ENCODE measurements at regions not wholly inside any gene's neighbourhood (a gene's known extent, or its start where the extent isn't known, plus 50 kb on each side); places are given as distances from the start of the nearest gene placed in this dataset.
"Not testable (repeated sequence)": the region's sequence is repeated elsewhere in the genome, so short reads cannot be mapped to it uniquely, and the experiment has no call there.

DNA sequence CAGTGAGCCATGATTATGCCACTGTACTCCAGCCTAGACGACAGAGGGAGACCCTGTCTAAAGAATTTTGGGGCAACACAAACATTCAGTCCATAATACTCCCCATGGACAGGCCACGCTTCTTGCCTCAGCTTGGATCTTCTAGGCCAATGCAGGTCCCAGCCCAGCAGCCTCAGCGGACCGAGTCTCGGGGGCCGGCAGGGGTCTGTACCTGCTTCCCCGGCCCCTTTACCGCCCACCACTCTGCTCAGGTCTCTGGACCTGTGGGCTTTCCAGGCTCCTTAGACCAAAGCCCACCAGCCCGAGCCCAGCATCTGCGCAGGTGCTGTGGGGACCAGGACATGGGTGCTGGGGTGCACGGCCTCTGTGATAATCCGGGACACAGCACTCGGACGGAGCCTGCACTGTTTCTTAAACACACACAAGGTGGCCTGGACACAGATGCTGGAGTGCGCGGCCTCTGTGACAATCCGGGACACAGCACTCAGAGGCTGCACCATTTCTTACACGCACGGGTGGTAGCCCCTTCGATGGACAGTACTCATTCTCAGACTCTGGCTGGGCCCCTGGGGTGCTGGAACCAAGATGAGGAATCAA lies 62.1 kb upstream of the GPC1 start:
- DNase-seq (ENCODE audit: low read depth in 2 of 2): no peak

DNA sequence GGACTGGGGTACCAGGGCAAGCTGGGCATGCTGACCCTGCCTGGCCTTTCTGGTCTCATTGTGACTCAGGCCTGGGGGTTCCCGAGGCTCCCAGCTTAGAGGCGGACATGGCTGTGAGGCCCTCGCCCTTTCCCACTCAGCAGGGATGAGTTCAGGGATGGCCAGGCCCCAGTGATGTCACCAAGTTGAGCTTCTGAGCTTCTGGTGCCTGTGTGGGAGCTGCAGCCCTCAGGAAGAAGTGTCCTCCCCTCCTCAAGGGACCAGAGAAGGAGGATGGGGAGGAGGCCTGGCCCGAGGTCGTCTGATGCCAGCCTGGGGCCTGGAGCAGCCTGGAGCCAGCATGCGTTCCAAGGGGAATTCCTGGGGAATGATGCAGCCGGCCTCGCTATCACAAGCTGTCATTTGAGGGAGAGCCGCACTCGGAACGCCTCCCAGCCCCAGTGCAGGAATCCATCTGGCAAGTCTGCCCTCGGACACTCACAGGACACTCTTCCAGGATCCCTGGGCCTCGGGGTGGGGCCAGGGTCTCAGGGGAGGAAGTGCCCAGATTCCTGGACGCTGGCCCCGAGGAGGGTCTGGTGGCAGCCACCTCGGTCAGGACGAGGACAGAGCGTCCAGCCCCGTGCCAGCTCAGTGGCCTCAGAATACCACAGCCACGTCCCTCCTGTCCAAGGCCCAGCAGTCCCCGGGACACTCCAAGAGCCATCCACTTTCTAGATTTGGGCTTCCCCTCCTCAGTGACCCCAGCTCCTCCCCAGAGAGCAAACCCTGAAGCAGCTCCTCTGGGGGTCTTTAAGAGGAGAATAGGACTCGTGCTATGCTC lies 61.2 kb upstream of the GPC1 start:
- no peak for DNase-seq (ENCODE audit: low read depth in 2 of 2)

DNA sequence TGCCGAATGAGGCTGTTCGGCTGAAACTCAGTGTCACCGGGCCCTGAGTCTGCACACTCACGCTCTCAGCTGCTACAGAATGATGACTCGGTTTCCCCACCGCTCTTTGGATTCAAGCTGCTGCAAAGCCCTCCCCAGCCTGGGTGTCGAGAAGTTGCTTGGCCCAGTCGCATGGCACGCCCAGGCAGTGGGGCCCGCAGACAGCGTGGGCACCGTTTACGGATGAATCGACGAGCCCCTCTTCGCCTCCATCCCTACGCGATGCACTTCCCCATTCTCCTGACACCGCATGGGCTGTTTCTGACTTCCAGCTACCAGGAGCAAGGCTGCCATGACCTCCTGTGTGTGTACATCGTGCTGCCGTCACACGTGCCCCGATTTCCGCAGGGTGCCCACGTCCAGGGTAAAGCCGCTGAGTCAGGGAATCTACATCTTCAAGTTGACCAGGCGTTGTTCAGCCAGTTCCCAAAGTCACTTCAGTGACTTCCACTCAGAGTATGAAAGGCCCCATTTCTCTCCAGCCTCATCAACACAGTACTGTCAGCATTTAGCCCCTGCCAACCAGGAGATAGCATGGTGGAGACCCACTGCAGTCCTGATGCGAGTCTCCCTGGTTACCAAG lies 60.3 kb upstream of the GPC1 start:
- DNase-seq (ENCODE audit: low read depth in 2 of 2): no peak

DNA sequence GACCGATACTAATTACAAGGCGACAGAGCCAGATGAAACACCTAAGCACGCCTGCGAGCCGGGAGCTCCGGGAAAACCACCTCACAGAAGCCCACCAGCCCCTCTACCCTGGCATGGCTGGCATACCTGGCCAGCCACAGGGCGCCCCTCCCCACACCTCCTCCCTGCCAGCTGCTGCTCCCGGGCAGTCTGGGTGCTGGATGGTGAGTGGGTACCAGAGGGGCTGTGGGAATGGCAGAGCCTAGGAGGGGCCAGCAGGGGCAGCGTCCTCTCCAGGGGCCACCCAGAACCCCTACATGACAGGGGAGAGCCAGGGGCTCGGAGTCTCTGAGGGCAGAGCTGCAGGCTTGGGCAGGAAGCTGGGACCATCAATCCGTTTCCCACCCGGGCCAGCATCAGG lies 58.7 kb upstream of the GPC1 start:
- no peak for DNase-seq (ENCODE audit: low read depth in 2 of 2)

DNA sequence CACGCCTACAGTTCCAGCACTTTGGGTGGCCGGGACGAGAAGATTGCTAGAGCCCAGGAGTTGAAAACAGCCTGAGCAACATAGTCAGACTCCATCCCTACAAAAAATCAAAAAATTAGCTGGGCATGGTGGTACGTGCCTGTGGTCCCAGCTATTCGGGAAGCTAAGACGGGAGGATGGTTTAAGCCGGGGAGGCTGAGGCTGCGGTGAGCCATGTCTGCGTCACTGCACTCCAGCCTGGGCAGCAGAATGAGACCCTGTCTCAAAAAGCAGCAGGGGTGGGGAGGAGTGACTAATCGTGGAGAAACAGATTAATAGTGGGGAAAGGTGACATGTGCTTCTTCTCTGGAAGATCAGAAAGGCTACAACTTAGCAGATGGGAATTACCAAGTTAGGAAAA lies 58.1 kb upstream of the GPC1 start:
- DNase-seq (ENCODE audit: low read depth in 2 of 2): no peak

DNA sequence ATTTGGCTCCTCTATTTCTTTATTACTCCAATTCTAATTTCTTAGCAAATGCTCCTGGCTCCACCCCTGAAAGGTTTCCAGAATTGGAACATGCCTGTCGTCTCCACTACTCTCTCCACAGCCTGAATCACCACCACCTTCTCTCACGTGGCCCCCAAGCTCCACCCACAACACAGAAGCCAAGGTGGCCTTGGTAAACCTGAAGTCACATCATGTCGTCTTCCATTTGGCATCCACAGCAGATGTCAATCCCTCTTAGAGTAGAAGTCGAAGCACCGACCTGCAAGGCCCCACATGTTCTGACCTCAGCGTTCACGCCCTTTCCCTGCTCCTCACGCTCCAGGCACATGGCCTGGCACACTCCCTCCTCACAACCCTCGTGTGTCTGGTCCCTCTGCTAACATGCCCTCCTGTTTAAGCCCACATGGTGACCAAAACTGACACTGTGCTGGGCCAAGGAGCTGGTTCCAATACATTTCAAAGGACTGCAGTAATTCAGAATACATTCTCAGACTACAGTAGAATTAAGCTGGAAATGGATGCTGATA lies 56.3 kb upstream of the GPC1 start:
- no peak for DNase-seq (ENCODE audit: low read depth in 2 of 2)

DNA sequence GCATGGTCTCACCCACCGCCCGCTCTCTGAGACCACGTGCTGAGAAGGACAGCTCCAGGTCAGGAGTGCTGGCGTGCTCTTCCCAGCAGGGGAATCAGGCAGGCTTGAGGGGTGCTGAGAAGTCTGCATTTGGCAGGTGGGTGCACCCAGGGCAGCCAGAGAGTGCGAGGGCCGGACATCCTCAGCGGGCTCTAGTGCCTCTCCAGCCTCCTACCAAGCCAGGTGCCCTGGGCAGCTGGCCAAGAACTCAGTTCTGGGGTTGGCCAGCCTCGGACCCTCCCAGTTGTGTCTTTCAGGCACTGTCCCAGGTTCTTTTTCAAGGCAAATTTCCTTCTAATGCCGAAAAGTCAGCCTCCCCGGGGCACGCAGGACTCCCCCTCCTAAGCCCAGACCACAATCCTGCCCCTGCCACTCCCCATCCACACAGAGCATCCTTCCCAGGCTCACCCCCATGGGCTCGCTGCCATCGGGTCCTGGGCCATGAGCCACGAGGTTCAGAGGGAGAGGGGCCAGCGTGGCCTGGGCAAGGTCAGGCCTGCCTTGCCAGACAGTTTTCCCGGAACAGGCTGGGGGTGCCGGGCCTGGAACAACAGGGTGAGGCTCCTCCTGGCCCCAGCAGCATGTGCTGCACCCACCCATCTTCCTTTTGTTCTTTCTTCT lies 52.2 kb upstream of the GPC1 start:
- no peak for DNase-seq (ENCODE audit: low read depth in 2 of 2)

DNA sequence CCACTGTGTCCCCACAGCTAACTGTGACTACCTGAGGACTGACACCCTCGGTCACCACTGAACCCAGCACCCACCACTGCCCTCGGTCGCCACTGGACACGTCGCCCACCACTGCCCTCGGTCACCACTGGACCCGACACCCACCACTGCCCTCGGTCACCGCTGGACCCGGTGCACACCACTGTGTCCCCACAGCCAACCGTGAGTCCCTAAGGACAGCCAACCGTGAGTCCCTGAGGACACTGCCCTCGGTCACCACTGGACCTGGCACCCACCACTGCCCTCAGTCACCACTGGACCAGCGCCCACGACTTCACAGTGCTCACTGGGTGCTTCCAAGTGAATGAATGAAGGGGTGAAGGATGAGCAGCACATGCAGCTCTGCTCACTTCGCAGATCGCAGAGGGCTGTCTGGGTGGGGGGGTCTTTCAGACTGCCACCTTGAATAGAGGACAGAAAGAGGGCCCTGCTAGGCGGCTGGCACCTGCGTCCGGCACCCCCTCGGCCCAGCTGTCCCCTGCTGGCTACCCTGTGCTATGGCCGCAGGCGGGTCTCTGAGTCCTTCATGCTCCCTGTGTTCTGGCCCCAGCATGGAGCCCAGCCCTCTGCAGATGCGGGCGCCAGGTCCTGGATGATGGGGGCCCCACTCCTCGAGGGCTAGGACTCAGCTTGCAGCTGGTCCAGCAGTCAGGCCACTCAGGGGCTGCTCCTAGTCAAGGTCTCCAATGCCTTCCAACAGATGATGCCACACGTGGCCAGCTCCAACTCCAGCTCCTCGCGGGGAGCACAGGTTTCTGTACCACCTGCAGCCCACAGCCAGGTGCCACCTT lies 51.4 kb upstream of the GPC1 start:
- no peak for DNase-seq (ENCODE audit: low read depth in 2 of 2)

DNA sequence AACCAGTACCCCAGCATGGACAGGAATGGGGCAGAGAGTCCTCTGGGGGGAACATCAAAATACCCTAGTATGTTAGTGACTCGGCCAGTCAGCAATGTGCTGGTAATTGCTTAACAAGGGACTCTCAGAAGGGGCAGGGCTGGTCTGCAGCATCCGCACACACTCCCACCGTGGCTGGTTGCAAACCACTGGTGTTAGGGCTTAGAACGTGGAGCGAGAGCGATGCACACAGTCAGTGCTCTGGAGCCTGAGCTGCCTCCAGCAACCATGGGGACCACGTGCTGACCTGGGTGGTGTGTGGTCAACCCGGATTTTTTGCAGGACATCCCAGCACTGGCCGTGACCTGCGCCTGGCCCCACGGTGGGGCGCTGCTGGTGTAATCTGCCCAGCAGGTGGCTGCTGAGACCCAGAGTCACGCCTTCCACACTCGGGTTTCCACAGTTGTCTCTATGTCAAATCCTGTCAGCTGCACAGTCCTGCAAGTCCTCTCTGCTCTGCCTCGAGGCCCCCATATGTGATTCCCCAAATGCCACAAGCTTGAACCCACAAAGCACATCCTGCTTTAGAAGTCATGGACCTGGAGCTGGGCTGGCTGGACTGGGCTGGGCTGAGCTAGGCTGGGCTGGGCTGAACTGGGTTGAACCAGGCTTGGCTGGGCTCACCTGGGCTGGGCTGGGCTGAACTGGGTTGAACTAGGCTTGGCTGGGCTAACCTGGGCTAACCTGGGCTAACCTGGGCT lies 50.6 kb upstream of the GPC1 start:
- no peak for DNase-seq (ENCODE audit: low read depth in 2 of 2)

DNA sequence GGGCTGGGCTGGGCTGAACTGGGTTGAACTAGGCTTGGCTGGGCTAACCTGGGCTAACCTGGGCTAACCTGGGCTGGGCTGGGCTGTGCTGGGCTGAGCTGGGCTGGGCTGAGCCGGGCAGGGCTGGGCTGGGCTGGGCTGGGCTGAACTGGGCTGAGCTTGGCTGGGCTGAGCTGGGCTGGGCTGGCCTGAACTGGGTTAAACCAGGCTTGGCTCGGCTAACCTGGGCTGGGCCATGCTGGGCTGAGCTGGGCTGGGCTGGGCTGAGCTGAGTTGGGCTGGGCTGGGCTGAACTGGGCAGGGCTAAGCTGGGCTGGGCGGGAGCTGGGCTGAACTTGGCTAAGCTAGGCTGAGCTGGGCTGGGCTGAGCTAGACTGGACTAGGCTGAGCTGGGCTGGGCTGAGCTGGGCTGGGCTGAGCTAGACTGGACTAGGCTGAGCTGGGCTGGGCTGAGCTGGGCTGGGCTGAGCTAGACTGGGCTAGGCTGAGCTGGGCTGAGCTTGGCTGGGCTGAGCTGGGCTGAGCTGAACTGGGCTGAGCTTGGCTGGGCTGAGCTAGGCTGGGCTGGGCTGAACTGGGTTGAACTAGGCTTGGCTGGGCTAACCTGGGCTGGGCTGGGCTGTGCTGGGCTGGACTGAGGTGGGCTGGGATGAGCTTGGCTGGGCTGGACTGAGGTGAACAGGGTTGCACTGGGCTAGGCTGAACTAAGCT lies 49.9 kb upstream of the GPC1 start:
- not testable (repeated sequence) for DNase-seq (ENCODE audit: low read depth in 2 of 2)
